Astrocyte (in vitro differentiated cells and primary cell): ENCODE measurements at regions not wholly inside any gene's neighbourhood (a gene's known extent, or its start where the extent isn't known, plus 50 kb on each side); places are given as distances from the start of the nearest gene placed in this dataset.

ENCODE experiments used
- EZH2 ChIP-seq: IDR thresholded peaks from 2 replicates; pipeline ENCODE4 v1.6.1; 2012; ENCODE audit warnings: mild to moderate bottlenecking, low read length, inconsistent platforms; ENCODE audit not compliant: insufficient read depth
- TF ChIP-seq, protein P1 (sequence below): IDR thresholded peaks from 2 replicates; pipeline ENCODE4 v1.5.1; 2011; ENCODE audit warnings: low read depth, mild to moderate bottlenecking, inconsistent platforms, low read length, moderate library complexity; ENCODE audit not compliant: insufficient read depth

DNA sequence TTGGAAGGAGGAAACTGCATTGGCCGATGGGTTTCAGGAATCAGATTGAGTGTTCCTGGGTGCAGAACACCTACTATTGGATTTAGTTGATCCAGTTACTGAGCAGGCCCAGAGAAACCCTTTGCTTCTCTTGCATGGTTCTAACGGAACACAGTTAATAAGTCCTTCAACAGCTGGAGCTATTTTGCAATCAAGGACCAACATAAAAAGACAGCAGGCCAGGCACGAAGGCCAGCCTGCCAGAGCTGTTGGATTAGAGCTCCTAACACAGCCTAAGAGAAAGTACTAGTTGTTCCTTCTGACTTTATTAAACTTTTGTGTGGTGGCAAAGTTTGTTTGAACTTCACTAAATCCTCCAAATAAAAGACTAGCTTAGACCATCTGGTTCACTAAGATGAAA lies 148.0 kb upstream of the LMO4 start:
- TF ChIP-seq, protein P1, sequence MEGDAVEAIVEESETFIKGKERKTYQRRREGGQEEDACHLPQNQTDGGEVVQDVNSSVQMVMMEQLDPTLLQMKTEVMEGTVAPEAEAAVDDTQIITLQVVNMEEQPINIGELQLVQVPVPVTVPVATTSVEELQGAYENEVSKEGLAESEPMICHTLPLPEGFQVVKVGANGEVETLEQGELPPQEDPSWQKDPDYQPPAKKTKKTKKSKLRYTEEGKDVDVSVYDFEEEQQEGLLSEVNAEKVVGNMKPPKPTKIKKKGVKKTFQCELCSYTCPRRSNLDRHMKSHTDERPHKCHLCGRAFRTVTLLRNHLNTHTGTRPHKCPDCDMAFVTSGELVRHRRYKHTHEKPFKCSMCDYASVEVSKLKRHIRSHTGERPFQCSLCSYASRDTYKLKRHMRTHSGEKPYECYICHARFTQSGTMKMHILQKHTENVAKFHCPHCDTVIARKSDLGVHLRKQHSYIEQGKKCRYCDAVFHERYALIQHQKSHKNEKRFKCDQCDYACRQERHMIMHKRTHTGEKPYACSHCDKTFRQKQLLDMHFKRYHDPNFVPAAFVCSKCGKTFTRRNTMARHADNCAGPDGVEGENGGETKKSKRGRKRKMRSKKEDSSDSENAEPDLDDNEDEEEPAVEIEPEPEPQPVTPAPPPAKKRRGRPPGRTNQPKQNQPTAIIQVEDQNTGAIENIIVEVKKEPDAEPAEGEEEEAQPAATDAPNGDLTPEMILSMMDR = no peak
- TF ChIP-seq EZH2 = no peak
